VCaP (cell line): ENCODE measurements at regions not wholly inside any gene's neighbourhood (a gene's known extent, or its start where the extent isn't known, plus 50 kb on each side); places are given as distances from the start of the nearest gene placed in this dataset.

ENCODE experiments used
- H3K27ac ChIP-seq: fragments of 450-650 bp; 2 replicates; pipeline ENCODE4 v1.5.1; 2017
- CTCF ChIP-seq: fragments of 450-650 bp; conservative IDR thresholded peaks from 2 replicates; pipeline ENCODE4 v1.5.1; 2017; ENCODE audit warnings: mild to moderate bottlenecking, moderate library complexity

GRCh38 chr11:122023614-122024250 lies 92.3 kb downstream of the BLID start:
- H3K27ac ChIP-seq = no peak overlapping the region
- TF ChIP-seq CTCF = no peak

DNA sequence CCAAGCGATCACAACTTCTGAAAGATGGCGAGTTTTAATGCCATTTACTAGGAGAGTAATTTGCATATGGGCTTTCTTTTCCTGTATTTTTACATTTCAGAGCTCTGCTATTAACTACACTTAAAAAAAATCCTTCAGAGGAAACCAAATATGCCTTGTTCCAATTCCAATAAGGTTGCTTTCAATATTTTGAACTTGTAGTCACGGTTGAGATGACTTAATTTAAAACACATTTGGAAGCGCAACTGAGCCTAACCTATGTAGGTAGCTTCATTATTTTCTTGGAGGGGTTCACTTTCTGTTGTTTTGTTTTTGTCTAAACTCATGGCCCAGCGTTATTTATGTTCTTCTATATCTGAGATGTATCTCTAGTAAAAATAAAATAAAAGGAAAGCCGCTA lies 93.4 kb downstream of the BLID start:
- TF ChIP-seq CTCF = no peak
- H3K27ac ChIP-seq = no peak overlapping the region

DNA sequence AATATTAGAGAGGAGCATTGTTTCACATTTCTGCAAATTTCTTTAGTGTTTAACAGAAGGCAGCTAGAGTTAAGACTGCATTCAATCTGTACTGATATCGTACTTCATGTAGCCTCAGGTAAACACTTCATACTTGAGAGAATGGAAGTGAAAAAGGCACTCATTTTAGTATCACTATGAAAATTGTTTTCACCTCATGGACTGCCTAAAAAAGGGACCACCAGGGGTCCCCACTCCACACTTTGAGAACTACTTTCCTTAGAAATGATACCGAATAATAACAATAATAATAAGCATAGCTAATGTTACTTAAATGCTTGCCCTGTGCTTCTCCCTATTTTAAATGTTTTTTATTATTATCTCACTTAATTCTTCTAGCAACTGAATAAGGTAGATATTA lies 95.1 kb downstream of the BLID start:
- no peak overlapping the region for H3K27ac ChIP-seq
- TF ChIP-seq CTCF = 0 out of 2 replicates have a peak, but pooled peaks have one; percentile 14

- no peak overlapping the region for H3K27ac ChIP-seq
- TF ChIP-seq CTCF = no peak
These were observed 95.9 kb downstream of the BLID start for GRCh38 chr11:122019908-122020694.

DNA sequence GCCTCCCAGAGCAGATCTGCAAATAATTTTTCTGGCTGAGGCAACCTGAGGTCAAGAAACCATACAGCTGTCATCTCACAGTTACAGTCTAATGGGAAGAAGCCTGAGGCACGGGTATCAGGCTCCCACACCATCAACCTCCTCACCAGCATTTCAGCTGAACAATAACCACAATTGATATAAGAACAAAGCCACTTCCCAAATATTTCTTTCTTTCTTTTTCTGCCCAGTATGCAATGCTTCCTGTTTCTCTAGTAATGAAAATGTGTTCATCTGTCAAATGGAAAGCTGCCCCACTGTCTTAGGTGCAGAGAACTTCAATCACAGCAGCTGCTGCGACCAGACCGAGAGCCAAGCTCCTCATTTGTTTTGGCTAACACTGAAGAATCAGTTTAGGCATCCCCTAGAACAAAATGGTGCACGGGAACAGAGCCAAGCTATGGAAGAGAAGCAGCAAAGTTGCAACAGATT lies 108.4 kb downstream of the BLID start:
- no peak for TF ChIP-seq CTCF
- H3K27ac ChIP-seq = no peak overlapping the region

DNA sequence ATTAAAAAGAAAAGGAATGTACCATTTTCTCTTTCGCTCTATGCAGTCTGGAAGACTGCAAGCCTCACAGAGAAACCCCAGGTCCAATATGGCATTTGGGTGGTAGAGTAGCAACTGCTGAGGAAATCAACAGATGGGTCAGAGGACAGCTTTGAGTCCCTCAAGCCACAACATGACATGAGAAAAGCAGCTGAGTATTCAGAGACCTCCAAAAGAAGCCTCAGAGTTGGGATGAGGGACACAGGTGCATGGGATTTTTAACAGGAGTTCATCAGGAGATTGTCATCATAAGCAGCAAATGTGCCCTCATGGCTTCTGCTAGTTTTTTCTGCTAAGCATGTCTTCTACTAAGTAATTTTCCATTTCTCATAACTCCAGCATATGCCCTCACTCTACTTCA lies 111.6 kb downstream of the BLID start:
- TF ChIP-seq CTCF = no peak
- no peak overlapping the region for H3K27ac ChIP-seq

- no peak for TF ChIP-seq CTCF
- no peak overlapping the region for H3K27ac ChIP-seq
These were observed 113.1 kb downstream of the BLID start for GRCh38 chr11:122002926-122003325.
